ENCODE measurements at regions not wholly inside any gene's neighbourhood (a gene's known extent, or its start where the extent isn't known, plus 50 kb on each side); places are given as distances from the start of the nearest gene placed in this dataset.

DNA sequence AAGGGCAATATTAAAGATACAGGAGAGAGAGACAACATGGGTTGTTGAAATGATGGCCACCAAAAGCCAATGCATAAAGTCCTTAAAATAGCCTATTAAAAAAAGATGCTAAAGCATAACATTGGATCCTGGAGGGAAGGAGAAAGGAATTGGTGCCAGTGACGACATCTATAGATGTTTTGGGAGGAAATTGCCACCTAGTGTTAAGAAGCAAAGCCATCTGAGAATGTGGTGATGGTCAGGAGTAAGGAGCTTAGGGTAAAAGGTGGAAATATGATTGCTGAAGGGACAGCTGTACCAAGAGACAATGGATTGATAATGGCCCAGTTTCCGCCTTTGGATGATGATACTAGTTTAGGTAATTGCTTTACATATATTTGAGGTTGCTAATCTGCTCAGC is 85.1 kb downstream of the TMEM30B start:
- Histone ChIP-seq H3K4me1 (ENCODE audit: control insufficient read depth, insufficient read depth, low read length) (no peaks in the 10 kb centered on the region), H3K27me3 (ENCODE audit: control insufficient read depth, insufficient read depth, low read length) (no peaks in the 10 kb centered on the region), H3K27ac (ENCODE audit: low read length) (no peak overlapping the region), H3K36me3 (ENCODE audit: control insufficient read depth, insufficient read depth, low read length) (no peaks in the 10 kb centered on the region), H3K4me3 (ENCODE audit: low read length) (no peak overlapping the region), H3K9me3 (replicated peaks; ENCODE audit: control insufficient read depth, low read depth, low read length) (no peaks in the 10 kb centered on the region)
- WGBS (ENCODE audit: insufficient coverage): 96% methylated on average over 2 of the region's 2 CpGs
- no peak for DNase-seq

DNA sequence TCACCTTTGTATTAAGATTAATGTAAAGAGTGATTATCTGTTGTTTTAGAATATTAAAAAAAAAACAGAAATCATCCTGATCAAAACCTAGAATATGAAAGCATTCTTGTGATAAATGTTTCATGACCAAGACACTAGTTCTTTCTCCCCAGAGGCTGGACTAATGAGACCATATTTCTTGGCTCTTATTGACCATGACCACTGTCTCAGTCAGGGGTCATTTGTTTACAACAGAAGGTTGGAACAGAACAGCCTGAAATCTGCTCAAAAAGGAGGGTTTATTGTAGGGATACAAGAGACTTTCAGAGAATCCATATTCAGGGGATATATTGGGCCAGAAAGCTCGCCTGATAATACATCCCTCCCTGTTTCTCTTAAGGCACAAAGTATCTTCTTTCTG is 87.7 kb downstream of the TMEM30B start:
- peak; percentile 44 for DNase-seq
- Histone ChIP-seq H3K27ac (ENCODE audit: low read length) (no peak overlapping the region), H3K27me3 (ENCODE audit: control insufficient read depth, insufficient read depth, low read length) (peaks cover 6% of the 10 kb centered on the region), H3K9me3 (replicated peaks; ENCODE audit: control insufficient read depth, low read depth, low read length) (no peaks in the 10 kb centered on the region), H3K36me3 (ENCODE audit: control insufficient read depth, insufficient read depth, low read length) (no peaks in the 10 kb centered on the region), H3K4me1 (ENCODE audit: control insufficient read depth, insufficient read depth, low read length) (peaks cover 7% of the 10 kb centered on the region), H3K4me3 (ENCODE audit: low read length) (no peak overlapping the region)
- 71% methylated on average over 1 of the region's 1 CpG for WGBS (ENCODE audit: insufficient coverage)

DNA sequence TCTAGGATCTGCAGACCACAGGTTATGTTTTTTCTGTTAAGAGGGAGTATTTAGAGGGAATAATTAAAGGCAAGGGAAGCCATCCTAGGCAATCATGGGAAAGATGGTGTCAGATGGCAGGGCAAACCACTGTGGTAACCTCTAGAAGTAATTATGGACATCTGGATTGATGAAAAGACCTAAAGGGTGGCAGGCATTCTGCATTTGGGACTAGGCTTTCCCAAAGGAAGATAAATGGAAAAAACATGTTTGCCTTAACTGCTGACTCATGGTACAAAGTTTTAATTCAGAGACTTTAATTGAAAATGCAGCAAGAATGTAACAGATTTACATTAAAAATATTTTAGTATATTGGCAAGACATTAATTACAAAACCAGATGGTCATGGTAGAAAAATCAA is 88.1 kb downstream of the TMEM30B start:
- Histone ChIP-seq H3K27me3 (ENCODE audit: control insufficient read depth, insufficient read depth, low read length) (peaks cover 6% of the 10 kb centered on the region), H3K9me3 (replicated peaks; ENCODE audit: control insufficient read depth, low read depth, low read length) (no peaks in the 10 kb centered on the region), H3K27ac (ENCODE audit: low read length) (no peak overlapping the region), H3K4me1 (ENCODE audit: control insufficient read depth, insufficient read depth, low read length) (peaks cover 11% of the 10 kb centered on the region), H3K36me3 (ENCODE audit: control insufficient read depth, insufficient read depth, low read length) (no peaks in the 10 kb centered on the region), H3K4me3 (ENCODE audit: low read length) (no peak overlapping the region)
- DNase-seq: peak; percentile 52

DNA sequence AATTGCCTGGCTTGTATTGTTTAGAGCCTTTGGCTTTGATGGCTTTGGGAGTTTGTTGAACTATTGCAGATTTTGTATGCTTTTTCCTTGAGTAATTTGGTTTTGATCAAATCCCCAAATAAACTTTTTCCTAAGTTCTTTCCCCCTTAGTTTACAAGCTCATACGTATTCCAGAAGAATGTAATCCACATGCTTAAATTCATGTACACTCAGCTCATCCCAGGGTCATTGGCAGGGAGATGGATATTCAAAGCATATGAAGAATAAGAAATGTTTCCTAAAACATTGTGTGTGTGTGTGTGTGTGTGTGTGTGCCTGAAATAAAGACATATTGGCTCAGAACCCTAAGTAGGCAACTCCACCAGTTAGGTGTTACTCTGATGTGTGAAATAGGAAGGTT is 89.4 kb downstream of the TMEM30B start:
- H3K9me3 ChIP-seq (replicated peaks; ENCODE audit: control insufficient read depth, low read depth, low read length): no peaks in the 10 kb centered on the region
- H3K36me3 ChIP-seq (ENCODE audit: control insufficient read depth, insufficient read depth, low read length): no peaks in the 10 kb centered on the region
- no CpG with 5 or more reads among the region's 1 CpG for WGBS (ENCODE audit: insufficient coverage)
- no peak overlapping the region for H3K4me3 ChIP-seq (ENCODE audit: low read length)
- DNase-seq: peak; percentile 83
- H3K27ac ChIP-seq (ENCODE audit: low read length): no peak overlapping the region
- peaks cover 6% of the 10 kb centered on the region for H3K27me3 ChIP-seq (ENCODE audit: control insufficient read depth, insufficient read depth, low read length)
- peaks cover 21% of the 10 kb centered on the region for H3K4me1 ChIP-seq (ENCODE audit: control insufficient read depth, insufficient read depth, low read length)

DNA sequence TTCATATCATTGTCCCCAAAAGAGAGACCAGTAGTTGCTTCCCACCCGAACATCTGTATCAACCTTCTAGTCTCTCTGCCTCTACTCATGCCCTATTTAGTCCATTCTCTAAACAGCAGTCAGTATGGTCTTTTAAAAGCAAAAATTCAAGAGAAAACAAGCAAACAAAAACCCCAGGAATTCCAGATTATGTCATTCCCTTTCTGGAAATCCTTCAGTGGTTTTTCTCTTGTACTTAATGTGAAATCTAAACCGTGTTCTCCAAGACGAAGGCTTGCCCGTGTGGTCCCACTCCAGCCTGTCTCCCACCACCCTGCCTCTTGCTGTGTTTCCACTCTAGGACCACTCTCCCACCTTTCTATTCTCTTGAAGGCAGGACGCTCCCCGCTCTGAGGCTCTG is 90.8 kb downstream of the TMEM30B start:
- Histone ChIP-seq H3K4me3 (ENCODE audit: low read length) (no peak overlapping the region), H3K36me3 (ENCODE audit: control insufficient read depth, insufficient read depth, low read length) (no peaks in the 10 kb centered on the region), H3K9me3 (replicated peaks; ENCODE audit: control insufficient read depth, low read depth, low read length) (no peaks in the 10 kb centered on the region), H3K27ac (ENCODE audit: low read length) (no peak overlapping the region), H3K4me1 (ENCODE audit: control insufficient read depth, insufficient read depth, low read length) (peaks cover 24% of the 10 kb centered on the region), H3K27me3 (ENCODE audit: control insufficient read depth, insufficient read depth, low read length) (peaks cover 6% of the 10 kb centered on the region)
- WGBS (ENCODE audit: insufficient coverage): 84% methylated on average over 6 of the region's 6 CpGs
- DNase-seq: no peak

DNA sequence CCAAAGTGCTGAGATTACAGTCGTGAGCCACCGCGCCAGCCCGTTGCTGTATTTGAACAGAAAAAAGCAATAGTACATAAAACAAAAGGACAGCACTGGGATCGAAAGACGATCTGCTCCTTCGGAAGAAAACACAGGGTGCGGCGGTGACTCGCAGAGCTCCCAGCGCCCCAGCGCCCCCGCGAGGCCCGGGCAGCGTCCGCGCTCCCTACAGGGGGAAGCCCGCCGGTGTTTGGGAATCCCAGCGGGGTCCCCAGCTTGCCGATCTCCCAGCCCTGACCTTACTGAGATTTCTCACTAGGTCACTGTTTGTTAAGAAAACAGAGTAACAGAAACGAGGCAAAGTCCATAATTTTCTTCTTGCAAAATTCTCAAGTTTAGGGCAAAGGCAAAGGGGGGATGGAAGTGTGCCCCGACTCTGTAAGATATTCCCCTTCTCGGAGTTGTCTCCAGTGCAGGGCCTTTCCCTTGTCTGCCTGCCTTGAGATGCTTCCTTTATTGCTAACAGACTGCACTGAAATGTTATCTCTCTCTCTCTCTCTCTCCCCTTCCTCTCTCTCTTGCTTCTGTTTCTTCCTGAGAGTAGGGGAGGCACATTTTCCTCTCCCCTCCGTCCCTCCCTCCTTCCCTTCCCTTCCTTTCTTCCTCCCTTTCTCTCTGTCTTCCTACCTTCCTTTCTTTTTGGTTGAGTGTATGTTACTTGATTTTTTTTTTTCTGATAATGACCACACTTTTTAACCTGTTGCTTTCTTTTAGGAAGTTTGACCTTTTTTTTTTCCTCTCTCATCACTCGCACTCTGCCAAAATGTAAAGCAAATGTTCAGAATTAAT is 91.9 kb downstream of the TMEM30B start:
- no peaks in the 10 kb centered on the region for H3K9me3 ChIP-seq (replicated peaks; ENCODE audit: control insufficient read depth, low read depth, low read length)
- H3K27ac ChIP-seq (ENCODE audit: low read length): peak overlapping the region; percentile 68
- DNase-seq: peak; percentile 75
- peaks cover 6% of the 10 kb centered on the region for H3K27me3 ChIP-seq (ENCODE audit: control insufficient read depth, insufficient read depth, low read length)
- WGBS (ENCODE audit: insufficient coverage): 9% methylated on average over 19 of the region's 27 CpGs
- no peaks in the 10 kb centered on the region for H3K36me3 ChIP-seq (ENCODE audit: control insufficient read depth, insufficient read depth, low read length)
- peak overlapping the region; percentile 30 for H3K4me3 ChIP-seq (ENCODE audit: low read length)
- H3K4me1 ChIP-seq (ENCODE audit: control insufficient read depth, insufficient read depth, low read length): peaks cover 24% of the 10 kb centered on the region

DNA sequence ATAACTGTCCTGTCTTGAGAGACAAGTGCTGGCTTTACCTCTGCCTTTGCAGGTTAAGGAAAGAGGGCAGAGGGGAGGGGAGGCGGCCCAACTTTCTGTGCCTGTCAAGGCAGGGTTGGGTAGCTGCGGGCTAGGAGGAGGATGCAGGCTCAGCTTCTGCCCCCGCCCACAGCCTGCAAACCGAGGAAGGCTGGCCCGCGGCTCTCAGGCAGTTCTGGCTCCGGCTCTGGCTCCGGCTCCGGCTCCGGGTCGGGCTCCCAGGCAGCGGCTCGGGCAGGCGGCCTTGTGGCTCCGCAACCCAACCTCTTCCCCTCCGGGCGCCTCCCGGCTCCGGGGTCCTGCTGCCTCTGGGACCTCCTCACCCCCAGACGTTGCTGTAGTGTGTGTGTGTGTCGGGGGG is 92.9 kb downstream of the TMEM30B start:
- H3K4me1 ChIP-seq (ENCODE audit: control insufficient read depth, insufficient read depth, low read length): peaks cover 24% of the 10 kb centered on the region
- no peak for DNase-seq
- 42% methylated on average over 13 of the region's 21 CpGs for WGBS (ENCODE audit: insufficient coverage)
- no peak overlapping the region for H3K4me3 ChIP-seq (ENCODE audit: low read length)
- H3K27me3 ChIP-seq (ENCODE audit: control insufficient read depth, insufficient read depth, low read length): peaks cover 6% of the 10 kb centered on the region
- no peaks in the 10 kb centered on the region for H3K9me3 ChIP-seq (replicated peaks; ENCODE audit: control insufficient read depth, low read depth, low read length)
- no peak overlapping the region for H3K27ac ChIP-seq (ENCODE audit: low read length)
- H3K36me3 ChIP-seq (ENCODE audit: control insufficient read depth, insufficient read depth, low read length): no peaks in the 10 kb centered on the region

DNA sequence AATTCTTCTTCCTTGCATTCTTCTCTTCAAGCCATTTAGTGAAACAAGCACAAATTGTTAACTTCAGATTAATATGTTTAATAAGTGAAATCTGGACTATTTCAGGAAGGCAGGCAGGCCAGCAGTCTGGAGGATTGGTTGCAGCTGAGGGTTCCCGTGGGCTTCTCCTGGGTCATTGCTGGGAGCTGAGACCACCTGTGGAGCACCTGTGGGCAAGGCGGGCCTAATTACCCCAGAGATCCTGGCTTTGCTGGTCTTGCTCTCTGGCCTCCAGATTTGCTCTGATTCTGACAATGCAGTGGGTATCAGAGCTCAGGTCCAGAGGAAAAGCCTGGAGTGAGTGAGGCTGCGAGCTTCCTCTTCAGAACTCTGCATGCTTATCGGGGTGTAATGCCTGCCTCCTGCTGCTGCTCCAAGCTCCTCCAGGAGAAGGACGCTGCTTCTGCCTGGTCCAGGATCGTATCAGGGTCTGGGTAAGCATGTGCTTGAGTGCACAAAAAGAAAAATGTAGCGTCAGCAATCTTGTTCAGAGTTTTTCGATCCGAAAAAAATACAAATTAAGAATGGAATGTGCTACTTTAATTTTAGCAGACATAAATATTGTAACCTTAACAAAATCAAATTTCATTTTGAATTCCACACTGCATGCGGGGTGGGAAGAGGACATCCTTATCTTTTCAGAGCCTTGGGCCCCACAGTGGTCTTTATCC is 93.8 kb downstream of the TMEM30B start:
- H3K9me3 ChIP-seq (replicated peaks; ENCODE audit: control insufficient read depth, low read depth, low read length): no peaks in the 10 kb centered on the region
- peaks cover 24% of the 10 kb centered on the region for H3K4me1 ChIP-seq (ENCODE audit: control insufficient read depth, insufficient read depth, low read length)
- DNase-seq: peak; percentile 32
- H3K27ac ChIP-seq (ENCODE audit: low read length): peak overlapping the region; percentile 68
- 35% methylated on average over 5 of the region's 10 CpGs for WGBS (ENCODE audit: insufficient coverage)
- H3K4me3 ChIP-seq (ENCODE audit: low read length): no peak overlapping the region
- no peaks in the 10 kb centered on the region for H3K36me3 ChIP-seq (ENCODE audit: control insufficient read depth, insufficient read depth, low read length)
- peaks cover 6% of the 10 kb centered on the region for H3K27me3 ChIP-seq (ENCODE audit: control insufficient read depth, insufficient read depth, low read length)

DNA sequence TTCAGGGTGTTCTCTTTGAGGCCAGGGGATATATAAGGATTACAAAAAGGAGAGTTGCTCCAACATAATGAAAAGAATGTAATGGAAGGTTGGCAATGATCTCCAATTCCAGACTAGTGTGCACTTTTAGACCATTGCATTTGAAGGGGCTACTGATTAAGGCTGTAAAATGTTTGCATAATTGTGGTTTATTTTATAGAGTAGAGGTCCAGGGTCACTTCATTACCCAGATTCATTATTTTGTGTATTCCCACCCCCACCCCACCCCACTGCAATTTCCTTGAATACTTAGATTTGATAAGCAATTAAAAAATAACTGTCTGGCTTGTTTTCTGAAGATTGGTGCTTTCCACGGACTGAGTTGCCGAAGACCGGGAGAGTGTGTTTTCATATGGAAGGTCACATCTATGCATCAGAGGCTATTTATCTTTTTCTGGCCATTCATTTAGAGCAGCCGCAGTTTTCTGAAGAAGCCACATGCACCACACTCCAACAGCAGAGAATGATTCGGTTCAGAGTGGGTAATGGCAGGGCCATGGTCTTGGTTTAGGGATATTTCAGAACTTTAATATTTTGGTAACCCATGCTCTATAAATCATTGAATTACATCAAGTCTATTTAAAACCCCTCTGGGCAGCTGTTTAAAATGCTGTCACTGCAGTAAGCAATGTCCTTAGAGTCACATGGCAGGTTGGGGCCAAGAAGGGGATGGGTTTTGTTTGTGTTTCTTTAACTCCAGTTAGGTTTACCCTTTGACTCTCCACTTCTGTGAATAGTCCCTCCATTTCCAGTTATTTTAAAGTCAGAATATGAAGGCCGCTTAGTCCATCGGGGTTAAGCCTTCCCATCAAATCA is 94.6 kb downstream of the TMEM30B start:
- H3K4me3 ChIP-seq (ENCODE audit: low read length): no peak overlapping the region
- no peaks in the 10 kb centered on the region for H3K36me3 ChIP-seq (ENCODE audit: control insufficient read depth, insufficient read depth, low read length)
- peak; percentile 52 for DNase-seq
- no CpG with 5 or more reads among the region's 7 CpGs for WGBS (ENCODE audit: insufficient coverage)
- H3K9me3 ChIP-seq (replicated peaks; ENCODE audit: control insufficient read depth, low read depth, low read length): no peaks in the 10 kb centered on the region
- peaks cover 6% of the 10 kb centered on the region for H3K27me3 ChIP-seq (ENCODE audit: control insufficient read depth, insufficient read depth, low read length)
- peak overlapping the region; percentile 68 for H3K27ac ChIP-seq (ENCODE audit: low read length)
- H3K4me1 ChIP-seq (ENCODE audit: control insufficient read depth, insufficient read depth, low read length): peaks cover 24% of the 10 kb centered on the region

DNA sequence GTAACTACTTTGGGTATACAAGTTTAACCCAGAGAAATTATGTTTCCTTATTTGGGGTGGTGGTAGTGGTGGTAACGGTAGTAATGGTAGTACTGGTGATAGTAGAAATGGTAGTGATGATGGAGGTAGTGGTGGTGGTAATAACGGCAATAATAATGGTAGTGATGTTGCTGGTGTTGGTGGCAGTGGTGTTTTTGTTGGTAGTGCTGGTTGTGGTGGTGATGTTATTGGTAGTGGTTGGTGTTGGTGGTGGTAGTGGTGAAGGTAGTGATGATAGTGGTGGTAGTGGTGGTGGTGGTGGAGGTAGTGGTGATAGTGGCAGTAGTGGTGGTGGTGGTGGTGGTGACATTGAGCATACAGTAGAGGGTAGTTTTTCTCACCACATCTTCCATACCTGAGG is 95.6 kb downstream of the TMEM30B start:
- Histone ChIP-seq H3K4me1 (ENCODE audit: control insufficient read depth, insufficient read depth, low read length) (peaks cover 24% of the 10 kb centered on the region), H3K27ac (ENCODE audit: low read length) (no peak overlapping the region), H3K9me3 (replicated peaks; ENCODE audit: control insufficient read depth, low read depth, low read length) (no peaks in the 10 kb centered on the region), H3K4me3 (ENCODE audit: low read length) (no peak overlapping the region), H3K27me3 (ENCODE audit: control insufficient read depth, insufficient read depth, low read length) (peaks cover 6% of the 10 kb centered on the region), H3K36me3 (ENCODE audit: control insufficient read depth, insufficient read depth, low read length) (no peaks in the 10 kb centered on the region)
- WGBS (ENCODE audit: insufficient coverage): 71% methylated on average over 2 of the region's 2 CpGs
- no peak for DNase-seq

All from muscle of leg (tissue), 3 donors.